SK-N-DZ (cell line): ENCODE measurements at regions not wholly inside any gene's neighbourhood (a gene's known extent, or its start where the extent isn't known, plus 50 kb on each side); places are given as distances from the start of the nearest gene placed in this dataset.

ENCODE experiments used
- DNase-seq: peaks from one replicate; pipeline ENCODE4 v3.0.0-alpha.2; 2015; ENCODE audit warnings: low spot score

DNA sequence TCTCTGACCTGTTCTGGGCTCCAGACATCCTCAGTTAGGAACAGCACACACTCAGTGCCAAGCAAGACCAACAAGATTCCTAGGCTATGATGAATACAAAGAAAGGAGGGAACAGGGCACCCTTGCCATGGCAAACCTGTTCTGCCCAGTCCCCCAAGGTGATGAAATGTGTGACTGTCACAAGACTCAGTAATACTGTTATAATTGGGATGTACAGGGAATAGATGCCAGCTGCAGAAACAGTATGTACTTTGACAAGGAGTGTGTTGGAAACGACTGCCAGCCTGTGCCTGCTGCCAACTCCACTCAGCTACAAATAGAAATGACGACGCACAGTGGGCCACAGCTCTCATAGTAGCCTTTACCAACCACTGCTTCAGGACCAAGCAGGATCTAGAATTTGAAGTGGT lies 453.0 kb downstream of the EFNA5 start:
- DNase-seq = no peak

- DNase-seq = no peak
Observed at GRCh38 chr5:107216587-107216986, 454.1 kb downstream of the EFNA5 start.

DNA sequence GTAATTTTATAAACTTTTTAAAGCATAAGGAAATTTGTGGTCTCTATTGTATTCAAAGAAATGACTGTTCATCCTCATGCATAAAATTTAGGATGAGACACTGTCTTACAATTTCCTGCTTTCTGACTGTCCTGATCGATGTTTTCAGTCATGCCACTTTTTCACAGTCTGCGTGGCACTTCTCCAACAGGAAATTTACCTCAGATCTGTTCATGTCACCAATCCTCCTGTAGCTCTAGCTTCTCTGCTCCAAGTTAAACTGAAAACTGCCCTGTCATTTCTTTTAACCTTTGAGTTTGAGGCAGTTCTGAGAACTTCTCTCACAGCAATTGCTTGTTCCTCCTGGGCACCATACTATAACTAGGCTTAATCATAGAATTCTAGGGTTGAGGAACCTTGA lies 455.1 kb downstream of the EFNA5 start:
- DNase-seq = no peak

DNA sequence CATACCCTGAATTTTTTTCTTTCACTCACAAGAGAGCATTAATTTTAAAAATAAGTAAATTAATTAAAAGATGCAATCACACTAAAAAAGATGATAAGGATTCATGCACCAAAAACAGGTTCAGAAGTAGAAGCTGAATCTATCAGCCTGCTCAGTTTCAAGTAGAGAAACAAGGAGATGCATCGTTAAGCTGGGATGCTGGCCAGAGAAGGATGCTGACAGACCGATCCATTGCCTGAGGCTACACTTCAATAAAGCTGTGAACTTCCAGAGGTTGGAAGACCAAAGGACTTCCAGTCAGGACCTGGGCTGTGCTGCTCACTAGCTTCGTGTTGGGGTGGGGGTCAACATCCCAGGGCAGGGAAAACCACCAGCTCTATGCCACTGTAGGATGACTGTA lies 457.7 kb downstream of the EFNA5 start:
- DNase-seq = no peak

DNA sequence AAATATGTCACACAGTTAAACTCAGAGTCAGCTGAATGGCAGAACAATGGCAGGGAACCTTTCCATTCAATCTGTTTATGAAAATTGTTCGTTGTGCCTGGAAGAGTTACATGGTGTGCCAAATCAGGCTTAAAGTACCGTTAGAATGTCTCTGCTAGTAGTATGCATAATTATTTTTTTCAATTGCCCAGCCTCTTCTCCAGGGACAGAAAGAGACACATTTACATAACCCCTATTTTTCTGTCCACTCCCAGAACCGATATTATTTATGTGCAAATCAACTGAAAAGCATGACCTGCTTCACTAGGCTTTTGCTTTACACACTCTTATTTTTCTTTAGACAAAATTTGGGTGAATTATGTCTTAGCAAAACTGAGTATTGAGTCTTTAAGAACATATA lies 459.1 kb downstream of the EFNA5 start:
- no peak for DNase-seq

GRCh38 chr5:107208867-107209266 lies 461.9 kb downstream of the EFNA5 start:
- DNase-seq = no peak

GRCh38 chr5:107204413-107204812 lies 466.3 kb downstream of the EFNA5 start:
- no peak for DNase-seq

GRCh38 chr5:107203243-107203642 lies 467.5 kb downstream of the EFNA5 start:
- DNase-seq = no peak

DNA sequence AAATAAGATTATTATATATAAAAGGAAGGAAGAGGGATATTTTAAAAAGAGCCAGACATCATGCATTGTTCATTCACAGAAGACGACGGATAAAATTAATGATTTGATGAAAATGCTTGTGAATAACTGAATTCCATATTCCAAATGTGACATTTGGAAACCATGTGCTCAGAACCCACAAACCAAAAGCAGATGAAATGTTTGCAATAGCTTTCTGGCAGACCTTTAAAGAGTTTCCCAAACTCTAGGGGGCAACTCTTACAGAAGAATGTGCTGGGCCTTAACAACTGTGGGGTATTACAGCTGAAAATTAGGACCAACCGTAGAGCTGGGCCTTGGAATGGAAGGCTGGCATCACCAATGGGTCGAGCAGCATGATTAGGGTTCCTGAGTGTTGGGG lies 471.0 kb downstream of the EFNA5 start:
- no peak for DNase-seq

DNA sequence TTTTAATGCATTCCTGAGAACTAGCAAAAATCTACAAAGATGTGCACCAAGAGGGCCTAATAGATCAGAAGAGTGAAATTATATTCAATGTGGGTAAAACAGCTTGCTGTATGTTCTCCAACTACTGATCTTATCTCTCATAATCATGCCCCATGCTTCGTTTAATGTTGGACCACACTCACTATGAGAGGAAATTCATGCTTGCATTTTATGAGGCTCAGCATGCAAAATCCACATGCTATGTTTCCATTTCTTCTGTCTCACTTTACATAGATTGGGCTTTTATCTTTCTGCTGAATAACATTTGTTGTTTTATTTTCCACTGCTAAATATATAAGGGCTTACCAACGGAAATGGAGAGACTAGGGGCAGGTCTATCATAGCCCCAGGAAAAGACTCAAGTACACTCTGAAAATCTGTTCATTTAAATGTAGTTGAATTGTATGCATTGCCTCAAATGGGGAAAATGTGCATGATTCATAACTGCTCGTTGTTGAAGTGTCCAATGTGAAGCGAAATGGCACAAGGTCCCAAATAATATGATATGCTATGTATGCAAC lies 474.2 kb downstream of the EFNA5 start:
- peak; percentile 4 for DNase-seq

GRCh38 chr5:107195890-107196395 lies 474.8 kb downstream of the EFNA5 start:
- DNase-seq = no peak

- DNase-seq = no peak
Observed at GRCh38 chr5:107184871-107185270, 485.9 kb downstream of the EFNA5 start.

DNA sequence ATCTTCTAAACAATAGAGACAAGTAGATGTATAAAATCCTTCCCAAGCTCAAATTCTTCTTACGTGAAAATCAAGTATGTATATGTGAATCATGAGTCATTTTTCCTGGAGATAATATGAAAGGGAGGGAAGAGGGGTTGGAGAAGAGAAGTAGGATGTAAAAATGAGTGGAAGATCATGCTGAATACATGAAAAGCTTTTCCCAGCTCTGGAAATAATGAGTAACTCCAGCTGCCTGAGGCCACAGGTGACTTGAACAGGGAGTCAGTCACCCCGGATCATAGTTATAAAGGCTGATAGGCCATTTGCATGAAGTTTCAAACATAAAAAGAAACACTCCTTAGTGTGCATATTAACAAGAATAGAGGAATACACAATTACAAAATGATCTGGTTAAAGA lies 486.7 kb downstream of the EFNA5 start:
- no peak for DNase-seq

- no peak for DNase-seq
Observed at GRCh38 chr5:107170620-107171019, 500.1 kb downstream of the EFNA5 start.

GRCh38 chr5:107169867-107170266 lies 500.9 kb downstream of the EFNA5 start:
- no peak for DNase-seq

DNA sequence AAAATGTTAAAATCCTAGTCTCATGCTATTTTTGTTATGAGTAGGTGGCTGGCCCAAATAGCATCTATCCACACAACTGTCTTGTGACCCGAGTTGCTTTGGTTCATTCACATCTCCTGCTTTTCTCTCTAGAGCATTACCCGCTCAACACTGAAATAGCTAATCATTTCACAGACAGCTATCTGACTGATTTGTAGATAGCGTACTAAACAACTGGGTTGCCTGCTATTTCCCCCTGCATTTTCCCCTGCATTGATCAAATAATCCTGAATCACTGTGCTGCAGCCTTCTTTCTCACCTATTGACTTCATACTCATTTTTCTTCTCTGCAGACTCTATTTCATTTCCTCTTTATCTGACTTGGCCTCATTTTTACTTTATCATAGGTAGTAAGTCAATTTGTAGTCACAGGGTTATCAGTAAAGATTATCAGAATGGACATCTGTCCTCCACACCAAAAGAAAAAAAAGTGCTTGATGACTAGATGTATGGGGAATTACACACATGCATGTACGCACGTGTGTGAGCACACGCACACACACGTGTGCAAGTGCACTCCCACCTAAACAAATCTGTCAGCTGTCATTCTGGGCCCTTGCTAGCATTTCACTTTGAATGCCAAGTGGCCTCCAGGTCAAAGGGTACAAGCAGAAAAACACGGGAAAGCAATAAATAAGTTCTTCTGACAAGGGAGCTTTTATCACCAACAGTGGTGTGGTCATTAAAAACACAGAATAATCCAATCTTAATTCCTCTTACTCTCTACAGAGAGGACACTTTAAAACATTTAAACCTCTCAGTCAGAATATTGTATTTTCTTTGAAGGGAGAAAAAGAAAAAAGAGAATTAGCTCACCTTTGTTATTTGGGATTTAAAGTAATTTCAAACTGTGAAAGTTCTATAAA lies 501.6 kb downstream of the EFNA5 start:
- peak; percentile 17 for DNase-seq

DNA sequence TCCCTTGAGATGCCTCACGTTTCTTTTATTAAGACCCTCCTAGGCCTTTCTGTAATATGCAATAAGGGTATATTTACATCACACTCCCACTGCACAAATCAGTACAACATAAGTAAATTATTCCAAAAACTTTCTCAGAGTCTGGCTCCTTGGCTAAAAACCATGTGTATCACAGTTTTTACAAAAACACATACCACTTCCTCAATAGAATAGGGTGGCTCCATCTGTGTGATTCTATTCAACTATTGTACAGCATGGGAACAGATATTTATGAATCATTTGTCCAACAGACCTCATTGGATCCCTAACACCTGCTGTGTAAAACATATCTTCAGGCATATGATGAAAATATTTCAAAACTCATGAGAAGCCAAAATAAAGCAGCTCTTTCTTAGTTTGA lies 502.7 kb downstream of the EFNA5 start:
- DNase-seq = no peak

- no peak for DNase-seq
Observed at GRCh38 chr5:107165296-107165695, 505.4 kb downstream of the EFNA5 start.

DNA sequence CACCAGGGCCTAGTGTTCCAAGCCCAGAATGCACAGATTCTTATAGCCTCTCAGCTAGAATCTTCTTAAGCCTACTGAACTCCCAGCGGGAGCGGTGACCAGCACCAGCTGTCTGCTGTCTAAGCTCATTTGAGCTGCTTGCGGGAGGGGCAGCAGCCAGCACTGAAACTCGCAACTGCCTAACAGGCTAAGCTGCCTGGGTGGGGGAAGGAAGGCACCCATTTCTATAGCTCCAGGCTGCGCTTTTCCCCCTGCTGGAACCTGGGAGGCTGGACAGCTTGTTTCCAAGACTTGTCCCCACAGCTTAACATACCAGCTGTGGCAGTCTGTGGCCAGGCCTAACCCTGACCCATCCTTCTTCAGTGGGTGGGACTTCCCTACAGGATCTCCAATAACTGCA lies 512.9 kb downstream of the EFNA5 start:
- no peak for DNase-seq

DNA sequence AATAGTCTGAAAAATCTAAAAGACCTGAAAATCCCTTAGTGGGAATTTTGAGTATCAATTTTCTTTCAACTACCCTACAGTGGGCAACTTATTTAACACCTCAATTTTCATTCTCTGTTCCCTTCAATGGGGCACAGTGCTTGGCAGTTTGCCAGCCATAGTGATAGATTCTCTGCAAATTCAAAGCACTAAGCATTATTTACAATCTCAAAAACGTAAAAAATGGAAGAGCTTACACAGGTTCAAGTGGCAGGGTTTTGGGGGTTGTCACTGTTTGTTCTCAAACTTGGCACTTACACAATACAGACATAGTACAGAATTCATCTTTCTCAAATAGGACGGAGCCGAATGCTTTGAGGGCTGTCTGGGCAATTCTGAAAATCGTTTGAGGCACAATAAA lies 515.0 kb downstream of the EFNA5 start:
- DNase-seq = peak; percentile 7

DNA sequence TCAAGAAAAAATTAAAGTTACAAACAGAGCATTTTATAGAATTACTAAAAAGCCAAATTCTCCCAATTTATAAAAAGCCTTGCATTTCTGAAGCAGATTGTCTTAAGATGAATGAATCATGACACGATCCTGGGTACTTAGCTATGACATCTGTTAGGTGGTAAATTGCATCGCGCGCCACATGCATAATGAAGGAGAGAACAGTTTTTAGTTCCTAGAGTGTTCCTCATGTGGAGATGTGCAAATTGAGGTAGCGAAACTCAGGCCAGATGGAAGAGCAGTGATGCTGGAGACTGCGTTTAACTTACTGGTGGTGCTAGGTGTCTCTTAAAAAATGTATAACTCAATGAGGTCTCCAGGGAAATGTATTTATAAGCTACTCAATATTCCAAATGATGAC lies 516.1 kb downstream of the EFNA5 start:
- DNase-seq = no peak

DNA sequence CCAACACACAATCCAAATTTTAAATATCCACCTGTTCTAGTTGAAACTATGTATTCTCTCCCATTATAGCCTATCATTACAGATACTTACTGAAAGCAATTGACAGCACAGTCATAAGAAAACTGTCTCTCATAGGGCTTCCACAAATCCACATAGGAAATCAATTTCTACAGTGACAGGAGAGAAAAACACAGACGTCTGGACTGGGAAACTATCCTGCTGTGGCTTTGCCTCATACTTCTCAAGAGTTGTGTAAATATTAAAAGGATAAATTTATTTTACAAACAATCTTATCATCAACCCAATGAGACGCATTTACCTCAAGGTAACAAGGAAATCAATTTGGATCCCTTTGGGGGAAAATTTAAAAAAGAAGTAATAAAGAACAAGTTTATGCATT lies 517.5 kb downstream of the EFNA5 start:
- DNase-seq = no peak
